ENCODE measurements at regions not wholly inside any gene's neighbourhood (a gene's known extent, or its start where the extent isn't known, plus 50 kb on each side); places are given as distances from the start of the nearest gene placed in this dataset.

GRCh38 chr15:26098801-26099200, 235.7 kb upstream of the ATP10A start:
- H3K36me3 Mint-ChIP-seq (ENCODE audit: low read depth) = no peaks in the 10 kb centered on the region
- H3K4me3 Mint-ChIP-seq = no peak overlapping the region
- no peak for DNase-seq (ENCODE audit: low spot score)
- H3K4me1 Mint-ChIP-seq (ENCODE audit: low read depth) = peaks cover 4% of the 10 kb centered on the region
- H3K9me3 Mint-ChIP-seq = no peaks in the 10 kb centered on the region
- no peak overlapping the region for H3K27ac Mint-ChIP-seq
- peaks cover 5% of the 10 kb centered on the region for H3K27me3 Mint-ChIP-seq (ENCODE audit: low read depth)

DNA sequence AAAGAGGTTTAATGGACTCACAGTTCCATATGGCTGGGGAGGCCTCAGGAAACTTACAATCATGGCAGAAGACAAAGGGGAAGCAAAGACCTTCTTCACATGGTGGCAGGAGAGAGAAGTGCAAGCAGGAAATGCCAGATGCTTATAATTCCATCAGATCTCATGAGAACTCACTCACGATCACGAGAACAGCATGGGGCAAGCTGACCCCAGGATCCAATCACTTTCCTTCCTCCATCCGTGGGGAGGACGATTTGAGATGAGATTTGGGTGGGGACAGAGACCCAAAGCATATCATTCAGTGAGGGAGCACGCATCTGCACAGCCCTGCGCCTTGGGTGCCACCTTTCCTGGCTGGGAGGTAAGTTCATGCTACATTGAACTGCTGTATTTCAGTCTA, 234.1 kb upstream of the ATP10A start:
- no peaks in the 10 kb centered on the region for H3K36me3 Mint-ChIP-seq (ENCODE audit: low read depth)
- H3K27me3 Mint-ChIP-seq (ENCODE audit: low read depth) = peaks cover 7% of the 10 kb centered on the region
- DNase-seq (ENCODE audit: low spot score) = no peak
- H3K4me1 Mint-ChIP-seq (ENCODE audit: low read depth) = peaks cover 4% of the 10 kb centered on the region
- no peak overlapping the region for H3K27ac Mint-ChIP-seq
- H3K9me3 Mint-ChIP-seq = no peaks in the 10 kb centered on the region
- no peak overlapping the region for H3K4me3 Mint-ChIP-seq

DNA sequence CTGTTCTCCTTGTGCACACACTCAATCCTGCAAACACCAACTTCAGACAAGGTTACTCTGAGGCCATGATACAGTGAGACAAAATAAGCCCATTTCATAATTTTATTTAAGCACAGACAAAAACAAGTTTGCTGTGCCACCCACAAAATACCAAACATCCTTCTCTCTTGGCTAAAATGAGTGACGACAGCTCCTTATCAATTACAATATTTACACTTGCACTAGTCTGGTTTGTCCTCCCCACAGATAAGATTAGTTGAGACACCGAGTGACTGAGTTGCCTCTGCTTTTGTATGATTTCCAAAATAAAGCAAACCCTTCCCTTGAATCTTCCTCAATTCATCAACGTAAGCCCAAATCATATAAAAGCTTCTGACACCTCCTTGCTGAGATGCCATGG, 233.5 kb upstream of the ATP10A start:
- no peak for DNase-seq (ENCODE audit: low spot score)
- H3K27me3 Mint-ChIP-seq (ENCODE audit: low read depth) = peaks cover 7% of the 10 kb centered on the region
- no peaks in the 10 kb centered on the region for H3K36me3 Mint-ChIP-seq (ENCODE audit: low read depth)
- H3K27ac Mint-ChIP-seq = no peak overlapping the region
- H3K9me3 Mint-ChIP-seq = no peaks in the 10 kb centered on the region
- peaks cover 4% of the 10 kb centered on the region for H3K4me1 Mint-ChIP-seq (ENCODE audit: low read depth)
- no peak overlapping the region for H3K4me3 Mint-ChIP-seq

DNA sequence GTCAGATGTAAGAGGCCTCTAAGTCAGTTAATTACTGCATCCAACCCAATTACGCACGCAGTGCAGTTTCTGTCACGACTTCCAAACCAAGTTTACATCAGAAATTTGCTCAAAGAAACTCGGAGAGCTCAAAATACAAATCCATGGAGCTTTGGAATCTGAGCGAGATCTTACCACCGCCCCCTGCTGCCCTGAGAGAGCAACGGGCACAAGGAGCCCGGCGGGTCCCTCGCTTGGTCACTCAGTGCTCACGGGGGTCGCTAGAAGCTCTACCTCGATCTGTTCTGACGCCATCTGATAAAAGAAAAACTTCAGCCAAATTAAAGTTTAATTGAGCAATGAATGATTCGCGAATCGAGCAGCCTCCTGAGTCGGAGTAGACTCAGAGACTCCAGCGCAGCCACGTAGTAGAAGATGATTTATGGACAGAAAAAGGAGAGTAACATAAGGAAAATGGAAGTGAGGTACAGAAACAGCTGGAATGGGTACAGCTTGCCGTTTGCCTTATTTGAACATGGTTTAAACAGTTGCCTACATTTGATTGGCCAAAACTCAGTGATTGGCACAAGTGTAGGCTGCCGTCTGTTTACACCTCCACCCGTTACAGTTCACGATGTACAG, 232.7 kb upstream of the ATP10A start:
- Mint-ChIP-seq H3K36me3 (ENCODE audit: low read depth) (no peaks in the 10 kb centered on the region), H3K27ac (no peak overlapping the region), H3K4me3 (no peak overlapping the region), H3K27me3 (ENCODE audit: low read depth) (peaks cover 9% of the 10 kb centered on the region), H3K9me3 (no peaks in the 10 kb centered on the region), H3K4me1 (ENCODE audit: low read depth) (peaks cover 6% of the 10 kb centered on the region)
- DNase-seq (ENCODE audit: low spot score) = no peak

DNA sequence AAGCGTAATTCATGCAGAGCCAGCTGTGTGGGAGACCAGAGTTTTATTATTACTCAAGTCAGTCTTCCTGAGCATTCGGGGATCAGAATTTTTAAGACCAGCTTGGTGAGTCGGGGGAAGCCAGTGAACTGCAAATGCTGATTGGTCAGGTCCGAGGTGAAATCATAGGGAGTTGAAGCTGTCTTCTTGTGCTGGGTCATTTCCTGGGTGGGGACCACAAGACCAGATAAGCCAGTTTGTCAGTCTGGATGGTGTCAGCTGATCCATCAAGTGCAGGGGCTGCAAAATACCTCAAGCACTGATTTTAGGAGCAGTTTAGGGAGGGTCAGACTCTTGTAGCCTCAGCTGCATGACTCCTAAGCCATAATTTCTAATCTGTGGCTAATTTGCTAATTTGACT, 228.1 kb upstream of the ATP10A start:
- no peak overlapping the region for H3K27ac Mint-ChIP-seq
- H3K4me1 Mint-ChIP-seq (ENCODE audit: low read depth) = peaks cover 2% of the 10 kb centered on the region
- H3K36me3 Mint-ChIP-seq (ENCODE audit: low read depth) = no peaks in the 10 kb centered on the region
- no peaks in the 10 kb centered on the region for H3K9me3 Mint-ChIP-seq
- no peak for DNase-seq (ENCODE audit: low spot score)
- H3K4me3 Mint-ChIP-seq = no peak overlapping the region
- peaks cover 4% of the 10 kb centered on the region for H3K27me3 Mint-ChIP-seq (ENCODE audit: low read depth)

- Mint-ChIP-seq H3K27me3 (ENCODE audit: low read depth) (peaks cover 7% of the 10 kb centered on the region), H3K36me3 (ENCODE audit: low read depth) (no peaks in the 10 kb centered on the region), H3K9me3 (no peaks in the 10 kb centered on the region)
Measured at GRCh38 chr15:26087881-26088280, 224.8 kb upstream of the ATP10A start.

GRCh38 chr15:26087395-26087794, 224.3 kb upstream of the ATP10A start:
- no peak overlapping the region for H3K4me3 Mint-ChIP-seq
- H3K36me3 Mint-ChIP-seq (ENCODE audit: low read depth) = no peaks in the 10 kb centered on the region
- H3K27ac Mint-ChIP-seq = no peak overlapping the region
- H3K9me3 Mint-ChIP-seq = no peaks in the 10 kb centered on the region
- DNase-seq (ENCODE audit: low spot score) = no peak
- H3K27me3 Mint-ChIP-seq (ENCODE audit: low read depth) = peaks cover 7% of the 10 kb centered on the region
- peaks cover 10% of the 10 kb centered on the region for H3K4me1 Mint-ChIP-seq (ENCODE audit: low read depth)

More at GRCh38 chr15:26087881-26088280, 224.8 kb upstream of the ATP10A start:
- peaks cover 8% of the 10 kb centered on the region for H3K4me1 Mint-ChIP-seq (ENCODE audit: low read depth)
- H3K27ac Mint-ChIP-seq = no peak overlapping the region
- no peak for DNase-seq (ENCODE audit: low spot score)
- H3K4me3 Mint-ChIP-seq = no peak overlapping the region

DNA sequence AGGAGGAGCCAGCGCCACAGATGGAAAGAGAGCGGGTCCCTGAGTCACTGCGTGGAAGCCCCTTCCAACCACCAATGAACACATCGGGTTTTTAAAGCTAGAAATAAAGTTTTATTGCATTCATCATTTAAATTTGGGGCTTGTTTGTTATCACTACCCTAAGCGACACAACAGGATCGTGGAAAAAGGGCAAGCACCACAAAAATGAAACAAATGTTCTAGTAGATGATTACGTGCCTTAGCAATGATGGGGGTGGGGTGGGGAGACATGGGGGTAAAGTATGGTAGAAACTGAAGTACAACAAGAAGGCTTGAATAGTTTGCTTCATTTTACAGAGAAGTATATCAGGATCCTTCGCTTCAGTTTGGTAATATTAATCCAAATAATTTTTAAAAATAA, 221.6 kb upstream of the ATP10A start:
- no peak overlapping the region for H3K4me3 Mint-ChIP-seq
- peaks cover 16% of the 10 kb centered on the region for H3K4me1 Mint-ChIP-seq (ENCODE audit: low read depth)
- no peak for DNase-seq (ENCODE audit: low spot score)
- no peak overlapping the region for H3K27ac Mint-ChIP-seq
- H3K9me3 Mint-ChIP-seq = no peaks in the 10 kb centered on the region
- peaks cover 10% of the 10 kb centered on the region for H3K27me3 Mint-ChIP-seq (ENCODE audit: low read depth)
- no peaks in the 10 kb centered on the region for H3K36me3 Mint-ChIP-seq (ENCODE audit: low read depth)

- no peak overlapping the region for H3K27ac Mint-ChIP-seq
- H3K27me3 Mint-ChIP-seq (ENCODE audit: low read depth) = peaks cover 10% of the 10 kb centered on the region
- H3K4me1 Mint-ChIP-seq (ENCODE audit: low read depth) = peaks cover 16% of the 10 kb centered on the region
- no peaks in the 10 kb centered on the region for H3K36me3 Mint-ChIP-seq (ENCODE audit: low read depth)
- H3K4me3 Mint-ChIP-seq = no peak overlapping the region
- H3K9me3 Mint-ChIP-seq = no peaks in the 10 kb centered on the region
- no peak for DNase-seq (ENCODE audit: low spot score)
Measured at GRCh38 chr15:26083896-26084295, 220.8 kb upstream of the ATP10A start.

- no peaks in the 10 kb centered on the region for H3K36me3 Mint-ChIP-seq (ENCODE audit: low read depth)
- no peaks in the 10 kb centered on the region for H3K9me3 Mint-ChIP-seq
- no peak for DNase-seq (ENCODE audit: low spot score)
- peaks cover 16% of the 10 kb centered on the region for H3K4me1 Mint-ChIP-seq (ENCODE audit: low read depth)
- H3K27ac Mint-ChIP-seq = peak overlapping the region; percentile 5
- H3K27me3 Mint-ChIP-seq (ENCODE audit: low read depth) = peaks cover 10% of the 10 kb centered on the region
- peak overlapping the region; percentile 83 for H3K4me3 Mint-ChIP-seq
Measured at GRCh38 chr15:26083457-26083856, 220.3 kb upstream of the ATP10A start.

DNA sequence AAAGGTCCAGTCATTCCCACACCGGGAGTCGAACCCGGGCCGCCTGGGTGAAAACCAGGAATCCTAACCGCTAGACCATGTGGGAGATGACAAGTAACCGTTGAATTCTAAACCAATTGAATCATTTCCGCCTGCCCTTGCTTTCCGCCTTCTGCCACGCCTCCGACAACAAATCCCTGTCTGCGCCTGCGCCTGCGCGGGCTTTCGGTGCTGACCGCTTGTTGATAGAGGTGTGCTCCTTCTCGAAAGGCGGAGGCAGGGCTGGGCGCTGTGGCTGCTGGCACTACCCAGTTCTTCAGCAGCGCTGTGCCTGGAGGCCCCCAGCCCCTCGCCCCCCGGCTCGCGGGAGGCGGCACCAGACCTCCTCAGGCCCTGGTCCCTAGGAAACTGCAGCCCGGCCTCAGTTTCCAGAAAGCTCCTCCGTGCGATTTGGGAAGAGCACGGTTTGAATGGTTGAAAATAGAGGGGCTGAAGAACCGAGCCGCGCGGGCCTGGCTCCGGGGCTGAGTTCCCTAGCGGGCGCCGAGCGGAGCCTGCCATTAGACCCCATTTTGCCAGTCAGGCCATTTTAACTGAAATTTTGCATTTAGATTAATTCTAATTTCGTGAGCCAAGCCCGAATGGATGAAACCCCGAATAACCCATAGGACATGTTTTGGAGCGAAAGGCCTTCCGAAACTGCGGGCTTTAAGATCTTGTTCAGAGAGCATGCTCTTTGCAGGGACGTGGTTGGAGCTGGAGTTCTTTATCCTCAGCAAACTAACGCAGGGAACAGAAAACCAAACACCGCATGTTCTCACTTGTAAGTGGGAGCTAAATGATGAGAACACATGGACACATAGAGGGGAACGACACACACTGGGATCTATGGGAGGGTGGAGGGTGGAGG, 219.3 kb upstream of the ATP10A start:
- peak; percentile 95 for DNase-seq (ENCODE audit: low spot score)
- H3K36me3 Mint-ChIP-seq (ENCODE audit: low read depth) = no peaks in the 10 kb centered on the region
- H3K27ac Mint-ChIP-seq = peak overlapping the region; percentile 88
- H3K9me3 Mint-ChIP-seq = no peaks in the 10 kb centered on the region
- H3K4me1 Mint-ChIP-seq (ENCODE audit: low read depth) = peaks cover 16% of the 10 kb centered on the region
- peaks cover 10% of the 10 kb centered on the region for H3K27me3 Mint-ChIP-seq (ENCODE audit: low read depth)
- peak overlapping the region; percentile 83 for H3K4me3 Mint-ChIP-seq

DNA sequence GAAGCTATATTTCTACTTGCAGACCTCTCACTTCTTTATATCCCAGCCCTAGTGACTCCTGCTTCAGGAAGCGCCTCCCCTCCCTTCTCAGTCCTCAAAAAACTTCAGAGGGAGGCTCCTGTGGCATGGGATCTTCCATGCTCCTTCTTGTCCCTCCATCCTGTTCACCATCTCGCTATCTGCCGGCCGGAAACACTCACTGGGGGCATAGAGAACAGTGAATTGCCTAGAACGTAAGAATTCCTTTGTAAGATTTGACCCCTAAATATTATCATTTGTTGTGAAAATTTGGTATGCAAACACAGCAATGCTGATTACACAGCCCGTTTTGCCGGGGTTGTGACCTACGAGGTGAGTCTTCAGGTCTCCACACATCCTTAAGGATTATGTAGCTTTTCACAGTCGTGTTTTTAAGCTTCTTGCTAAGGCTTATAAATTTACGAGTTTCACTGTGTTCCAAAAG, 218.7 kb upstream of the ATP10A start:
- peaks cover 10% of the 10 kb centered on the region for H3K27me3 Mint-ChIP-seq (ENCODE audit: low read depth)
- no peaks in the 10 kb centered on the region for H3K36me3 Mint-ChIP-seq (ENCODE audit: low read depth)
- peak overlapping the region; percentile 88 for H3K27ac Mint-ChIP-seq
- H3K9me3 Mint-ChIP-seq = no peaks in the 10 kb centered on the region
- peak overlapping the region; percentile 83 for H3K4me3 Mint-ChIP-seq
- DNase-seq (ENCODE audit: low spot score) = no peak
- peaks cover 16% of the 10 kb centered on the region for H3K4me1 Mint-ChIP-seq (ENCODE audit: low read depth)

GRCh38 chr15:26075770-26076169, 212.6 kb upstream of the ATP10A start:
- H3K27ac Mint-ChIP-seq = no peak overlapping the region
- H3K27me3 Mint-ChIP-seq (ENCODE audit: low read depth) = no peaks in the 10 kb centered on the region
- no peaks in the 10 kb centered on the region for H3K9me3 Mint-ChIP-seq
- no peaks in the 10 kb centered on the region for H3K36me3 Mint-ChIP-seq (ENCODE audit: low read depth)
- H3K4me3 Mint-ChIP-seq = no peak overlapping the region
- no peaks in the 10 kb centered on the region for H3K4me1 Mint-ChIP-seq (ENCODE audit: low read depth)
- DNase-seq (ENCODE audit: low spot score) = no peak

DNA sequence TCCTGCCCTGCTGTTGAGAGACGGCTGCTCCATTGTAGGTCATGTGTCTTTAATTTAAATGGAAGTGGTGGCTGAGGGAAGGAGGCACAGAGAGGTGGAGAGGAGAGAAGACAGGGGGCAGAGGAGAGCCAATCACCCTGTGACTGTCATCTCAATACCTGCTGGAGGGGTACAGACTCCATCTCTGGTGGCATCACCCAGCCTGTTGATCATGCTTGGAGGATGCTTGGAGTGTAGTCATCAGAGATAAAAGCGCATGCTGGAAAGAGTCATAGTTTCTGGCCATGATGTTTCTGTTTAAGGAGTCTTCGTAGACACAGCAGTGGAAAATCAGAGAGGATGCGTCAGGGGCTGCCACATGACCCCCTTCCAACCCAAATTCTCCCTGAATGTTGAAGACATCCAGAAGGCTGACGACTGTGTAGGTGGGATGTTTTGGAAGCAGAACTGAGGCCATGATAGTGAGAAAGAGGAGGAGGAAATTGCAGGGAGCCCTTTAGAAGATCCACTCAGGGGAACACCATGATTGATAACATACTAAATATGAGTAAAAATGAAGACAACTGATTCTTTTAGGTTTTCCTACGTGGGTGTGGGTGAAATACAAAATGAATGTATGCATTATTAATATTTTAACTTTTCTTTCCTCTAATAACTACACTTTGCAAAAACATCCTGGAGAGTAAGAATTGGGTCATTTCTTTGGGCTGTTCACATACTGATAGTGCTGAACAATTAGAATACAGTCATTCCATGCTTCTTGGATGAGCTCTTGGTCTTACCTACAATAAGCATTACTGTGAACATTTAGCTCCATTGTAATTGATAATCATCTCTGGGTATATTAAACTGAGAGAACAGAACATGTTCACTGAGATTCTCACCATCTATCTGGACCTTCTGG, 210.6 kb upstream of the ATP10A start:
- no peaks in the 10 kb centered on the region for H3K9me3 Mint-ChIP-seq
- no peak for DNase-seq (ENCODE audit: low spot score)
- H3K4me1 Mint-ChIP-seq (ENCODE audit: low read depth) = no peaks in the 10 kb centered on the region
- no peaks in the 10 kb centered on the region for H3K36me3 Mint-ChIP-seq (ENCODE audit: low read depth)
- H3K27me3 Mint-ChIP-seq (ENCODE audit: low read depth) = no peaks in the 10 kb centered on the region
- no peak overlapping the region for H3K4me3 Mint-ChIP-seq
- H3K27ac Mint-ChIP-seq = no peak overlapping the region
